Astrocyte of the cerebellum (primary cell): ENCODE measurements at regions not wholly inside any gene's neighbourhood (a gene's known extent, or its start where the extent isn't known, plus 50 kb on each side); places are given as distances from the start of the nearest gene placed in this dataset.

Experiments used
- DNase-seq: peaks from one replicate; pipeline ENCODE4 v3.0.0-alpha.2; 2011; ENCODE audit warnings: low read depth
- H3K4me3 ChIP-seq: 2 replicates; pipeline ENCODE4 v1.5.1; 2011; ENCODE audit warnings: mild to moderate bottlenecking, low read depth, low read length, moderate library complexity
- CTCF ChIP-seq: IDR thresholded peaks from 2 replicates; pipeline ENCODE4 v1.5.1; 2012; ENCODE audit warnings: low read length, low read depth, moderate library complexity, mild to moderate bottlenecking; ENCODE audit errors: missing control alignments
- in situ Hi-C: cut with HindIII; loops from 2 replicates; pipeline ENCODE4 v1.10.0; 2017; ENCODE audit warnings: low sequenced_read_pairs

- no peak for DNase-seq
- in situ Hi-C loops: loop anchor here (5.0 kb wide), 1 partner anchor 73 kb away; no protein-coding TSS in a partner anchor
- TF ChIP-seq CTCF: no peak
- no peak overlapping the region for H3K4me3 ChIP-seq
Observed at GRCh38 chr9:22274477-22274876, 172.1 kb upstream of the DMRTA1 start.

- TF ChIP-seq CTCF: no peak
- no peak overlapping the region for H3K4me3 ChIP-seq
- in situ Hi-C loops: no loop called here
- no peak for DNase-seq
Observed at GRCh38 chr9:22278426-22278825, 168.2 kb upstream of the DMRTA1 start.

GRCh38 chr9:22279636-22280035 is 167.0 kb upstream of the DMRTA1 start:
- H3K4me3 ChIP-seq: no peak overlapping the region
- in situ Hi-C loops: no loop called here
- DNase-seq: no peak
- no peak for TF ChIP-seq CTCF

- DNase-seq: no peak
- no peak overlapping the region for H3K4me3 ChIP-seq
- in situ Hi-C loops: no loop called here
- no peak for TF ChIP-seq CTCF
Observed at GRCh38 chr9:22285066-22285465, 161.6 kb upstream of the DMRTA1 start.

- no peak for TF ChIP-seq CTCF
- in situ Hi-C loops: no loop called here
- DNase-seq: no peak
- H3K4me3 ChIP-seq: no peak overlapping the region
Observed at GRCh38 chr9:22286661-22287060, 160.0 kb upstream of the DMRTA1 start.

- DNase-seq: no peak
- in situ Hi-C loops: no loop called here
- TF ChIP-seq CTCF: no peak
- H3K4me3 ChIP-seq: no peak overlapping the region
Observed at GRCh38 chr9:22288661-22289060, 158.0 kb upstream of the DMRTA1 start.
